HUES48 (cell line): ENCODE measurements at regions not wholly inside any gene's neighbourhood (a gene's known extent, or its start where the extent isn't known, plus 50 kb on each side); places are given as distances from the start of the nearest gene placed in this dataset.

Experiments
- H3K27ac ChIP-seq: one replicate; pipeline ENCODE4 v1.7.0; 2013; ENCODE audit warnings: low read depth, low read length, inconsistent platforms
- H3K27me3 ChIP-seq: 2 replicates; pipeline ENCODE4 v1.6.1; 2013; ENCODE audit warnings: mild to moderate bottlenecking, low read length; ENCODE audit not compliant: control insufficient read depth, insufficient read depth
- H3K36me3 ChIP-seq: 2 replicates; pipeline ENCODE4 v1.6.1; 2013; ENCODE audit warnings: low read length; ENCODE audit not compliant: control insufficient read depth, insufficient read depth
- H3K4me1 ChIP-seq: 2 replicates; pipeline ENCODE4 v1.6.1; 2013; ENCODE audit warnings: mild to moderate bottlenecking, low read length; ENCODE audit not compliant: control insufficient read depth, insufficient read depth
- H3K4me3 ChIP-seq: 2 replicates; pipeline ENCODE4 v1.5.1; 2013; ENCODE audit warnings: mild to moderate bottlenecking, low read depth, low read length
- H3K9ac ChIP-seq: 2 replicates; pipeline ENCODE4 v1.6.1; 2013; ENCODE audit warnings: mild to moderate bottlenecking, low read depth, low read length, moderate library complexity
- H3K9me3 ChIP-seq: 2 replicates; pipeline ENCODE4 v1.6.1; 2013; ENCODE audit warnings: low read length; ENCODE audit not compliant: control insufficient read depth, insufficient read depth

DNA sequence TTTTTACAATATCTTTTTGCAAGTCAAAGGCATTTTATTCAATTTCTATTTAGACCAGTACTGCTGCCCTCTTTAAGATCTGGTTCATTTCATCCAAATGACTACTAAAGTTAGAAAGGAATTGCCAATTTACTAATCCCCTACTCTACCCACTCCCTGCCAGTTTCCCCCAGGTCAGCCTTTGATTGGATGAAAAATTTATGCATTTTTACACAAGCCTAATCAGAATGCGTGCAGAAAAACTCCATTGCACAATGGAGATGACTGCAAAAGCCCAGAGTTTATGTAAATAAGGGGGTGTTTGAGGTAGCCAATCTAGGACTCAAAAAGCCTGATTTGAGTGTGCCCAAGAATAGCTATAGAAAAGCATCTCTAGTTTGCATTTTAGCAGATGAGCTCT is 310.6 kb downstream of the PABPC4L start:
- H3K9ac ChIP-seq, result no peak overlapping the region
- H3K27me3 ChIP-seq, result no peaks in the 10 kb centered on the region
- H3K4me1 ChIP-seq, result peaks cover 20% of the 10 kb centered on the region
- H3K27ac ChIP-seq, result no peak overlapping the region
- H3K4me3 ChIP-seq, result no peak overlapping the region
- H3K9me3 ChIP-seq, result no peaks in the 10 kb centered on the region
- no peaks in the 10 kb centered on the region for H3K36me3 ChIP-seq

DNA sequence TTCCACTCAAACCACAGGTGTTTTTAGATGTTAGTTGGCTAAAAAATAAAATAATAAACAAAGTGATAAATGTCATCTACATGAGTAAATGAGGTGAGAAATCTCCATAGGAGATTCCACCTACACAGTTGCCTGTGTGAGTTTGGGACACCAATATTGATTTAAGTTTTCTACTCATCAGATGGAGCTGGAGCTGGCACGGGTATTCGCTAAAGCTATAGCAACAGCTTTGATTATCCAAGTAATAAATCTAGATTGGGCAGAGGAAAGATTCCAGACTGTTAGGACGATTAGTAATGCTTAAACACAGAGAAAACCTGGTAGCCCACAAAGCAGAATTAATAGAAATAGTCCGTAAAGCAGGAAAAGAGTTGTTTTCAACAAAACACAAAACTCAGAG is 313.9 kb downstream of the PABPC4L start:
- Histone ChIP-seq H3K27ac (no peak overlapping the region), H3K36me3 (no peaks in the 10 kb centered on the region), H3K4me3 (no peak overlapping the region), H3K27me3 (no peaks in the 10 kb centered on the region), H3K9ac (no peak overlapping the region), H3K4me1 (peaks cover 20% of the 10 kb centered on the region), H3K9me3 (no peaks in the 10 kb centered on the region)

DNA sequence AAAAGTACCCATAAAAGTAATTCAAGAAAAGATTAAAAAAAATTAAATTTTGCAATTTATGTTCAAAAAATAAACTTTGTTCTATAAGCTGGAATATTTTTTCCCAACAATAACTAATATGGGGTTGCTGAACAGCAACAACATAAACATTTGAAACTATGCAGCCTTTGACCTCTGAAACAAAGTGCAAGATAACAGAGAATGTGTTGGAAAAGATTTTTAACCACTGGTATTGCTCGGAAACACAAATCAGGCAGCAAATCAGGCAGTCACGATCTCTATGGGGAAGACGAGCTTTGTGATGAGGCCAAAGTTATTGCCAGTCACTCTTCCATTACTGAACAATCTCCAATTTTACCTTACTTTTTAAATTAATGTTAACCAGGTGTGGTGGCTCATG is 332.1 kb downstream of the PABPC4L start:
- Histone ChIP-seq H3K9ac (no peak overlapping the region), H3K9me3 (no peaks in the 10 kb centered on the region), H3K27me3 (no peaks in the 10 kb centered on the region), H3K27ac (no peak overlapping the region), H3K4me3 (no peak overlapping the region), H3K4me1 (peaks cover 6% of the 10 kb centered on the region; the same call in 1 of the 2 replicates), H3K36me3 (no peaks in the 10 kb centered on the region)

DNA sequence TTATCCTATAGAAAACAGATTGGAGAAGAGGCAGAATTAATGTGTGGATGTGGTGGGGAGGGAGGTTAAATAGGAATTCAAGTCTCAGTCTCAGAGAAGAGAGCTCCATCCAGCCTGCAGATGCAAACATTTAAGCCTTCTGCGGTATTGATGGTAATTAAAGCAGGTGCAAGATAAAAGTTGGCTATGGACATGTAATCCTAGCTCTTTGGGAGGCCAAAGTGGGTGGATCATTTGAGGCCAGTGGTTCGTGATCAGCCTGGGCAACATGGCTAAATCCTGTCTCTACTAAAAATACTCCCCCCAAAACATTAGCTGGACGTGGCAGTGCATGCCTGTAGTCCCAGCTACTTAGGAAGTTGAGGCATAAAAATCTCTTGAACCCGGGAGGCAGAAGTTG is 332.7 kb downstream of the PABPC4L start:
- Histone ChIP-seq H3K27ac (no peak overlapping the region), H3K36me3 (no peaks in the 10 kb centered on the region), H3K27me3 (no peaks in the 10 kb centered on the region), H3K4me3 (no peak overlapping the region), H3K9ac (no peak overlapping the region), H3K4me1 (peaks cover 6% of the 10 kb centered on the region; the same call in 1 of the 2 replicates), H3K9me3 (no peaks in the 10 kb centered on the region)

DNA sequence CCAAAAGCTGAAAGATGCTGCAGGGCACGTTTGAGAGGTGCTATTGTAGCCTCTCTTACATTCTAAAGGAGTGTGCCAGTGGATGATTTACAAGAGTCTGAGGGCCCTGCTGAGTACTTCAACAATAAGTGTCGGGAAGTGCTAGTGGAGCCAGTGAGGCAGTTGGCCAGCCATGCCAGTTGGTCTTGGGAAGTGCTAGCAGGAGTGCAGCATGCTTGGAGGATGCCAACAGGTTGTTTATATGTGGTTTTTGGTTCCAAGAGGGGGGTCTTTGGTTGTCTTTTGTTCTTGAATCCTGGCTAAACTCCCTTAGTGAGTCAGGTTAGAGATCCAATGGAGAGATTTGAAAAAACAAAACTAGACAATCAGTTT is 335.3 kb downstream of the PABPC4L start:
- Histone ChIP-seq H3K9ac (no peak overlapping the region), H3K27ac (peak overlapping the region; percentile 71), H3K36me3 (no peaks in the 10 kb centered on the region), H3K4me3 (no peak overlapping the region), H3K9me3 (no peaks in the 10 kb centered on the region), H3K27me3 (no peaks in the 10 kb centered on the region), H3K4me1 (peaks cover 6% of the 10 kb centered on the region; the same call in 1 of the 2 replicates)

DNA sequence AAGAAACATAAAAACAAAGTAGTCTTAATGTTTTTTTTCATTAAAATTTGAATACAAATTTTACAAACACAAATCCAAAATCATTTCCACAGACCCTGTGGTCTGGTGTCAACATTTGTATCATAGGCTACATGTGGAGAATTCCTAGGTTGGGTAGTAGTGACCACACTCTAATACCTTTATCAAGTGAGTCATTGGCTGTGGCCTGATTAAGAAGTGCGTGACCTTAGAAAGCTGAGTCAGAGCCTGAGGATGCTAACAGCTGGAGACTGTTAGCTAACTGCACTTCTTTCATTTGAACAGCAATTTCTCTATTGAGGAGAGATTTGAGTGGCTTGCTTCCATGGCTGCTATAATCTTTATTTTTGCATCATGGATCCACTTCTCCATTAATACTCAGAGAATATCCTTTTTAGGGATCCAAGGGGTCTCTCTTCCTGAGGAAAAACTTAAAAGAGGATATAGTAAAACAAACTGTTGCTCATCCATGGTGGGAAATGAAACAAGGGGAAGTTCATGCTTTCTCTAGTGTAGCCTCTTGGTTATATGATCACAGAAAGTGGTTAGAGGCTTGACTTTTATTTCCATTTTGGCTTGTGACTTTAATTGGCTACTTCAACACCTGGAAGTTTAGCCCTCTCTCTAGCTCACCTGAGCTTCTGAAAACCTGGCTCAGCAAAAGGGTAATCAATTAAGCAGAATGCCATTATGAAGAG is 335.8 kb downstream of the PABPC4L start:
- Histone ChIP-seq H3K27me3 (no peaks in the 10 kb centered on the region), H3K9me3 (no peaks in the 10 kb centered on the region), H3K4me3 (no peak overlapping the region), H3K9ac (no peak overlapping the region), H3K36me3 (no peaks in the 10 kb centered on the region), H3K27ac (peak overlapping the region; percentile 71), H3K4me1 (peaks cover 6% of the 10 kb centered on the region; the same call in 1 of the 2 replicates)

DNA sequence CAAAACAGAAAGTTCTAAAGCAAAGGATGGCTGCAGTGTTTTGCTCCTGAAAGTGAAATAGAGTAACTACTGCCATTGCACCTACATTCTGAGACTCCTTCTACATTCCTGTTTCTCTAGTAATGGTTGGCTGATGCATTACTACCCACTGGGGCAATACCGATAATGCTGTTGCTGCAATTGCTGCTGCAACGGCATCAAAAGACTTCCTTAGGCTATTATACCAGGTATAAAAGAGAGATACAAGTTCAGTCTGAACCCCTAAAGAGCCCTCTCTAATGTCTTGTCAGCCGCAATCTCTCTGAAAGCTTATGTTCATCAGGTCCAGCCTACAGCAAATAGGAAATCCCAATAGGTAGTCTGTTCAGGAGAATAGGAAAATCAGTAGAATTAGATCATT is 338.4 kb downstream of the PABPC4L start:
- H3K27me3 ChIP-seq, result no peaks in the 10 kb centered on the region
- no peaks in the 10 kb centered on the region for H3K9me3 ChIP-seq
- H3K4me3 ChIP-seq, result no peak overlapping the region
- H3K4me1 ChIP-seq, result peaks cover 6% of the 10 kb centered on the region; the same call in 1 of the 2 replicates
- no peak overlapping the region for H3K9ac ChIP-seq
- H3K36me3 ChIP-seq, result no peaks in the 10 kb centered on the region
- no peak overlapping the region for H3K27ac ChIP-seq

DNA sequence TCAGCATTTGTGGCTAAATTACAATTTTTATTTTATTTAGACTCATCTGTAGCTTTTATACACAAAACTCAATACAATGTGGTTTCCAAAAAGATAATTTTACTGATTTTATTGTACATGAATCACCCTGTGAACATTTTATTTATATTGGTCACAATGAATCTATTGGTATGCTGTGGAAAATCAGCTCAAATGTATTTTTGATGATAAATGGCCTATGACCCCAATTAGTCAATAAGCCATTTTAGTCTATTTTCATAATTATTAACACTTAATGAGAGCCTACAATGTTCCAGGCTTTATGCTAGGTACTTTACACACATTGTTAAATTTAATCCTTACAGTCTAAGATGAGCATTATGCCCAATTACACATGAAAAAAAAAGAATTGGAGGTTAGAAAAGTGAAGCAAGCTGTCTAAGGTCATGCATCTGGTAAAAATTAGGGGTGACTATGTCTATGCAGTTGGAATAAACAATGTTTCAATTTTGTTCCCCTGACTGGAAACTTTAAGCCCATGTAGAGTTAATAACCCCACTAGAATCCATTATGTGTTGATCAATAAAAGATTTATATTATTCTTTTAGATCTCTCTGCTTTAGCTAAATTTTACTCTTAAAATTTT is 344.7 kb downstream of the PABPC4L start:
- Histone ChIP-seq H3K27ac (no peak overlapping the region), H3K9me3 (no peaks in the 10 kb centered on the region), H3K36me3 (no peaks in the 10 kb centered on the region), H3K9ac (no peak overlapping the region), H3K4me3 (no peak overlapping the region), H3K27me3 (no peaks in the 10 kb centered on the region), H3K4me1 (no peaks in the 10 kb centered on the region)

DNA sequence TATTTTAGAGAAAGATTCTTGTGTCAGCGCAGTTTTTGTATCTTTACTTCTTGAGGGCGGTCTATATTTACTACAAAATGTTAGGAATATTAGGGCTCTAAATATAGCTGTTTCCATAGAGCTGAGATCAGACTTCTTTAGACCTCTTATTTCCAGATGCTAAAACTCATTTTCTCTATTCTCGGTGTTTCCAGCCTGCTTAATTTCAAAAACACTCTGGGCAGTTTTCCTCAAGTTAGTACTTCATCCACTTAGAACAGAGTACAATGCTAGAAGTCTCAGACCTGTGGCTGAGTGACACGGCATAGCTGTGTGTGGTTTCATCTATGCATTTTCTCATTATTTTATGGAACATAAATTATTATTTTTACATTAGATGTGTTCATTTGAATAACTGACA is 346.6 kb downstream of the PABPC4L start:
- no peak overlapping the region for H3K27ac ChIP-seq
- no peaks in the 10 kb centered on the region for H3K27me3 ChIP-seq
- no peaks in the 10 kb centered on the region for H3K9me3 ChIP-seq
- H3K36me3 ChIP-seq, result no peaks in the 10 kb centered on the region
- no peak overlapping the region for H3K4me3 ChIP-seq
- no peak overlapping the region for H3K9ac ChIP-seq
- H3K4me1 ChIP-seq, result no peaks in the 10 kb centered on the region

DNA sequence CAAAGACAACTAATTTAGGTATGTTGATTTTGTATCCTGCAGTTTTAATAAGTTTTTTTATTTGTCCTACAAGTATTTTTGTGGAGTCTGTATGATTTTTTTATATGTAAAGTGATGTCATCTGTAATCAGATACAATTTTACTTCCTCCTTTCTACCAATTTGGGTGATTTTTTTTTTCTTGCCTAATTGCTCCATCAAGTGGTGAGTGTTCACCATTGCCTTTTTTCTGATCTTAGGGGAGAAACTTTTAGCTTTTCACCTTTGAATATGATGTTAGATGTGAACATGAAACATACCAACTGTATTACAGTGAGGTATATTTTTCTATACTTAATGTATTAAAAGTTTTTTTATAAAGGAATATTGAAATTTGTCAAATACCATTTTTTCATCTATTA is 362.3 kb downstream of the PABPC4L start:
- H3K9ac ChIP-seq, result no peak overlapping the region
- no peaks in the 10 kb centered on the region for H3K36me3 ChIP-seq
- H3K4me3 ChIP-seq, result no peak overlapping the region
- no peak overlapping the region for H3K27ac ChIP-seq
- H3K4me1 ChIP-seq, result no peaks in the 10 kb centered on the region
- no peaks in the 10 kb centered on the region for H3K27me3 ChIP-seq
- 0 out of 2 replicates have a peak, but pooled peaks cover 9% of the 10 kb centered on the region for H3K9me3 ChIP-seq

DNA sequence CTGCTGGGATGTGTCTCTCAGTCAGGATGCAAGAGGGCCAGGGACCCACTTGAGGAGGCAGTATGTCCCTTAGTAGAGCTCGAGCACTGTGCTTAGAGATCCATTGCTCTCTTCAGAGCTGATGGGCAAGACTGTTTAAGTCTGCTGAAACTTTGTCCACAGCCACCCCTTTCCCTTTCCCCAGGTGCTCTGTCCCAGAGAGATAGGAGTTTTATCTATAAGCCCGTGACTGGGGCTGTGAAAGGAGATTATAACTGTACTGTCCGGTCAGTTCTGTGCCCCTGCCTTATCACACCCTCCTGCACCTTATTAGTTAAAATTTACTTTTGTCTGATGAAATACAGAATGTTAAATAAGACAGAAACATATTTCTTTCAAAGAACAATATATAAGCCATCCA is 378.4 kb downstream of the PABPC4L start:
- Histone ChIP-seq H3K27me3 (no peaks in the 10 kb centered on the region), H3K9me3 (0 out of 2 replicates have a peak, but pooled peaks cover 1% of the 10 kb centered on the region), H3K4me3 (no peak overlapping the region), H3K36me3 (no peaks in the 10 kb centered on the region), H3K27ac (no peak overlapping the region), H3K4me1 (no peaks in the 10 kb centered on the region), H3K9ac (no peak overlapping the region)
